ENCODE measurements at regions not wholly inside any gene's neighbourhood (a gene's known extent, or its start where the extent isn't known, plus 50 kb on each side); places are given as distances from the start of the nearest gene placed in this dataset.

DNA sequence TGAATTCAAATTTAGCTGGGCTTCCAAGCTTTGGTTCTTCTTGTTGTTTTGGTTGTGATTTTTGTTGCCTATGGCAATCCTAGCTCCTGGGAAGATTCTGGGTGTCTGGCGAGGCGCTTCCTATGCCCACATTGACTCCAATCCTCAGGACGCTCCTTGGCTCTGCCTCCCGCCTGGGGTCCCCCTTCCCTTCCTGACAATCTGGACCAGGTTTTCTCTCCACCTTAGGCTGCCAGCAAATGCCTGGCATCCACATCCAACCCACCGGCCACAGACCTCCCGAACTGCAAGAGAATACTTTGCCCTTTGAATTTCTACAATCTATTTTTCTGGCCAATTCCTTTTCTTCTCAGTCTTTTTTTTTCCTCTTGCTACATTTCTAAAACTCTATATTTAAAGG lies 186.9 kb upstream of the UBL3 start:
- no peak for TF ChIP-seq HSF4 (CRISPR knock-in tag; IDR thresholded peaks at IDR 0.05; ENCODE audit: borderline replicate concordance)
- TF ChIP-seq DMBX1 (CRISPR knock-in tag; IDR thresholded peaks at IDR 0.05; ENCODE audit: borderline replicate concordance): no peak
- no peak for TF ChIP-seq HDGF (IDR thresholded peaks at IDR 0.05)
- no peak for TF ChIP-seq JUND (IDR thresholded peaks at IDR 0.05; ENCODE audit: borderline replicate concordance, low read depth, low read length)
- TF ChIP-seq JUND (tag; IDR thresholded peaks at IDR 0.05; ENCODE audit: borderline replicate concordance, low read depth, low read length): no peak
- no peak for TF ChIP-seq GATAD2B (IDR thresholded peaks at IDR 0.05; ENCODE audit: borderline replicate concordance)
- TF ChIP-seq RAD21 (CRISPR knock-in tag; conservative IDR thresholded peaks at IDR 0.05 in 1 of 2, IDR thresholded peaks at IDR 0.05 in 1 of 2): no peak
- TF ChIP-seq, protein P1, sequence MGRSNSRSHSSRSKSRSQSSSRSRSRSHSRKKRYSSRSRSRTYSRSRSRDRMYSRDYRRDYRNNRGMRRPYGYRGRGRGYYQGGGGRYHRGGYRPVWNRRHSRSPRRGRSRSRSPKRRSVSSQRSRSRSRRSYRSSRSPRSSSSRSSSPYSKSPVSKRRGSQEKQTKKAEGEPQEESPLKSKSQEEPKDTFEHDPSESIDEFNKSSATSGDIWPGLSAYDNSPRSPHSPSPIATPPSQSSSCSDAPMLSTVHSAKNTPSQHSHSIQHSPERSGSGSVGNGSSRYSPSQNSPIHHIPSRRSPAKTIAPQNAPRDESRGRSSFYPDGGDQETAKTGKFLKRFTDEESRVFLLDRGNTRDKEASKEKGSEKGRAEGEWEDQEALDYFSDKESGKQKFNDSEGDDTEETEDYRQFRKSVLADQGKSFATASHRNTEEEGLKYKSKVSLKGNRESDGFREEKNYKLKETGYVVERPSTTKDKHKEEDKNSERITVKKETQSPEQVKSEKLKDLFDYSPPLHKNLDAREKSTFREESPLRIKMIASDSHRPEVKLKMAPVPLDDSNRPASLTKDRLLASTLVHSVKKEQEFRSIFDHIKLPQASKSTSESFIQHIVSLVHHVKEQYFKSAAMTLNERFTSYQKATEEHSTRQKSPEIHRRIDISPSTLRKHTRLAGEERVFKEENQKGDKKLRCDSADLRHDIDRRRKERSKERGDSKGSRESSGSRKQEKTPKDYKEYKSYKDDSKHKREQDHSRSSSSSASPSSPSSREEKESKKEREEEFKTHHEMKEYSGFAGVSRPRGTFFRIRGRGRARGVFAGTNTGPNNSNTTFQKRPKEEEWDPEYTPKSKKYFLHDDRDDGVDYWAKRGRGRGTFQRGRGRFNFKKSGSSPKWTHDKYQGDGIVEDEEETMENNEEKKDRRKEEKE (IDR thresholded peaks at IDR 0.05; ENCODE audit: borderline replicate concordance in 1 of 2, control insufficient read depth in 1 of 2, low read depth in 2 of 2, low read length in 1 of 2): no peak
- TF ChIP-seq ZNF311 (CRISPR knock-in tag; IDR thresholded peaks at IDR 0.05): no peak
